ENCODE measurements at regions not wholly inside any gene's neighbourhood (a gene's known extent, or its start where the extent isn't known, plus 50 kb on each side); places are given as distances from the start of the nearest gene placed in this dataset.

DNA sequence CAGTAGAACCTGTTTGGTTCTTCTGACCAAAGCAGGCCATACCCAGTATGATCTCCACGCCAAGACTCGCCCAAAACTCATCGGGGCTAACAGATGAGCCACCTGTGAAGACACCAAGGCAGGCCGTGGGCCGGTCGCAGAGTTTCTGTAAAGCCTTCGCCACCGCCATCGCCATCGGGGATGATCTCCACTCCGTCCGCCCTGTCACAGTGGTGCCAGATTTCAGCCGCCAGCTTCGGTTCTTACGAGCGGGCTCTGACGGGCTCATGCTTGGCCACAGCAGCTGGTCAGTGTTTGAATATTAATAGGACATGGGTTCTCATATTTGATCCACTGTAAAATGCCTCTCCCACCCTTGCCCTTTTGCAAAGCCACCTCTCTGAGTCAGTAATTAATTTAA, 113.2 kb upstream of the TMEM132D start:
- Histone ChIP-seq H3K4me1 (ENCODE audit: insufficient read depth) (no peaks in the 10 kb centered on the region), H3K4me2 (no peak overlapping the region), H3K27ac (no peak overlapping the region), H3K27me3 (peaks cover 12% of the 10 kb centered on the region), H3K4me3 (no peak overlapping the region), H4K20me1 (ENCODE audit: insufficient read depth, poor library complexity, severe bottlenecking) (no peaks in the 10 kb centered on the region), H3K79me2 (no peaks in the 10 kb centered on the region), H2AFZ (no peak overlapping the region), H3K9me3 (ENCODE audit: low read depth) (no peaks in the 10 kb centered on the region), H3K36me3 (replicated peaks; ENCODE audit: insufficient read depth, low read depth) (no peaks in the 10 kb centered on the region), H3K9me2 (replicated peaks; ENCODE audit: insufficient read depth) (no peaks in the 10 kb centered on the region)
- 95% methylated on average over 17 of the region's 17 CpGs for WGBS (ENCODE audit: low lambda C conversion rate, missing lambda C conversion rate)
- DNase-seq (ENCODE audit: low spot score): no peak
- TF ChIP-seq EZH2 (IDR thresholded peaks at IDR 0.05; ENCODE audit: borderline replicate concordance) (no peak), EZH2phosphoT487 (IDR thresholded peaks at IDR 0.05; ENCODE audit: low read depth, severe bottlenecking, unreplicated experiment) (no peak)
- TF ChIP-seq, protein P1, sequence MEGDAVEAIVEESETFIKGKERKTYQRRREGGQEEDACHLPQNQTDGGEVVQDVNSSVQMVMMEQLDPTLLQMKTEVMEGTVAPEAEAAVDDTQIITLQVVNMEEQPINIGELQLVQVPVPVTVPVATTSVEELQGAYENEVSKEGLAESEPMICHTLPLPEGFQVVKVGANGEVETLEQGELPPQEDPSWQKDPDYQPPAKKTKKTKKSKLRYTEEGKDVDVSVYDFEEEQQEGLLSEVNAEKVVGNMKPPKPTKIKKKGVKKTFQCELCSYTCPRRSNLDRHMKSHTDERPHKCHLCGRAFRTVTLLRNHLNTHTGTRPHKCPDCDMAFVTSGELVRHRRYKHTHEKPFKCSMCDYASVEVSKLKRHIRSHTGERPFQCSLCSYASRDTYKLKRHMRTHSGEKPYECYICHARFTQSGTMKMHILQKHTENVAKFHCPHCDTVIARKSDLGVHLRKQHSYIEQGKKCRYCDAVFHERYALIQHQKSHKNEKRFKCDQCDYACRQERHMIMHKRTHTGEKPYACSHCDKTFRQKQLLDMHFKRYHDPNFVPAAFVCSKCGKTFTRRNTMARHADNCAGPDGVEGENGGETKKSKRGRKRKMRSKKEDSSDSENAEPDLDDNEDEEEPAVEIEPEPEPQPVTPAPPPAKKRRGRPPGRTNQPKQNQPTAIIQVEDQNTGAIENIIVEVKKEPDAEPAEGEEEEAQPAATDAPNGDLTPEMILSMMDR (IDR thresholded peaks at IDR 0.05; ENCODE audit: poor library complexity): no peak

DNA sequence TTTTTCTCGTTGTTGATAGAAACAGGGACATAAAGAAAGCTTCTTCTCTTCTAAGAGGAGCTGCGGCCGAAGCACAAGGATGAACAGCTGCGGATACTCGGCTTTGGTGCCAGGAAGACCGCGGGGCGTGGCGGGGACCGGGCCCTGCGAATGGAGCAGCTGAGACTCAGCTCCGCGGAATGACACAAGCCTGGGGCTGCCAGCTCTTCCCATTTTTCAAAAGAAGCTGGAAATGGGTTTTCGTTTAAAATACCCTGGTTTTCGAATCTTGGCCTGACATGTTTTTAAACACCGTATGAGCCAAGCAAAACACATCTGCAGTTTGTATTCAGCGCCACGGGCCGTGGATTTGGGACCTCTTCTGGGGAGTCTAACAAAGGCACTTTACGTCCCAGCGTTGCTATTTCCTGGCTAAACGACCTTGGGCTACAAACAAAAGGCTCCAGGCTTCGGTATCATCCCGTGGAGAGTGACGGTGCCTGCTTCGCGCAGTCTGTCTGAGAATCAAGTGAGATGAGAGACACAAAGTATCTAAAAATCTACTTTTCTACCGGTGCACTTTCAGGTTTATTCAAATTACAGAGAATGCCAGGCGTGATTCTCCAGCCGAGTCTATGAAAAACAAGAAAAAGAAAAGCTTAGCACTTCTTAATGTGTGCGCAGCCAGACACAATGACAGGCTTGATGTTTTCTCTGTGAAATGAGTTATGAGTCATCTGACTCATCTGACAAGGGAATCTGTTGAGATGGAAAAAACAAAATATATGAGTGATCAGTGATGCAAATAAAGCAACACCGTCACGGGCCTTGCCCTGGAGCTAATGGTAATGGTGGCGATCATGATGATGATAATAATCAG, 114.0 kb upstream of the TMEM132D start:
- peaks cover 8% of the 10 kb centered on the region for H3K27me3 ChIP-seq

DNA sequence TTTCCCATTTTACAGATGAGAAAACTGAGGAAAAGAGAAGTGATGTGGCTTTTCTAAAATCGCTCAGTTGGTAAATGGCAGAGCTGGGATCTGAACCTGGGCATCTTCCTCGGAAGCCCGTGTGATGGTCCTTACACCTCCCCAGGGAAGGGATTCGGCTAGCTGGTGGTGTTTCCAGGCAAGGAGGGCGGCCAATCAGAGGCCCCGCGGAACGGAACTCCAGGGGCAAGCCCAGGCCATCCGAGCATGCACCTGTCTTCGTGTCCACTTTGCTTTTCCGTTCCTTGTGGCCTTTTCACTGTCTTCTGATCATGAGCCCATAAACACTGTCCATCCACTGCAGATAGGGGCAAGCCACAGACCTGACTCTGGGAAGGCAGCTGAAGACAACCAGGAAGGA, 114.8 kb upstream of the TMEM132D start:
- no peaks in the 10 kb centered on the region for H3K79me2 ChIP-seq
- H3K4me2 ChIP-seq: no peak overlapping the region
- H3K4me1 ChIP-seq (ENCODE audit: insufficient read depth): no peaks in the 10 kb centered on the region
- no peak overlapping the region for H3K4me3 ChIP-seq
- H2AFZ ChIP-seq: no peak overlapping the region
- no peaks in the 10 kb centered on the region for H3K36me3 ChIP-seq (replicated peaks; ENCODE audit: insufficient read depth, low read depth)
- WGBS (ENCODE audit: low lambda C conversion rate, missing lambda C conversion rate): 96% methylated on average over 11 of the region's 11 CpGs
- TF ChIP-seq, protein P1 (IDR thresholded peaks at IDR 0.05; ENCODE audit: poor library complexity): no peak
- TF ChIP-seq EZH2phosphoT487 (IDR thresholded peaks at IDR 0.05; ENCODE audit: low read depth, severe bottlenecking, unreplicated experiment): no peak
- no peak for TF ChIP-seq EZH2 (IDR thresholded peaks at IDR 0.05; ENCODE audit: borderline replicate concordance)
- DNase-seq (ENCODE audit: low spot score): no peak
- no peaks in the 10 kb centered on the region for H4K20me1 ChIP-seq (ENCODE audit: insufficient read depth, poor library complexity, severe bottlenecking)
- H3K27me3 ChIP-seq: peaks cover 2% of the 10 kb centered on the region
- H3K9me2 ChIP-seq (replicated peaks; ENCODE audit: insufficient read depth): no peaks in the 10 kb centered on the region
- no peak overlapping the region for H3K27ac ChIP-seq
- H3K9me3 ChIP-seq (ENCODE audit: low read depth): no peaks in the 10 kb centered on the region

More for the DNA sequence above, 114.0 kb upstream of the TMEM132D start:
- 61% methylated on average over 34 of the region's 34 CpGs for WGBS (ENCODE audit: low lambda C conversion rate, missing lambda C conversion rate)
- H4K20me1 ChIP-seq (ENCODE audit: insufficient read depth, poor library complexity, severe bottlenecking): no peaks in the 10 kb centered on the region
- TF ChIP-seq EZH2phosphoT487 (IDR thresholded peaks at IDR 0.05; ENCODE audit: low read depth, severe bottlenecking, unreplicated experiment) (no peak), EZH2 (IDR thresholded peaks at IDR 0.05; ENCODE audit: borderline replicate concordance) (no peak)
- TF ChIP-seq, protein P1 (IDR thresholded peaks at IDR 0.05; ENCODE audit: poor library complexity): no peak
- H3K79me2 ChIP-seq: no peaks in the 10 kb centered on the region
- H3K4me2 ChIP-seq: peak overlapping the region; percentile 53
- H3K9me3 ChIP-seq (ENCODE audit: low read depth): no peaks in the 10 kb centered on the region
- no peak overlapping the region for H2AFZ ChIP-seq
- no peaks in the 10 kb centered on the region for H3K9me2 ChIP-seq (replicated peaks; ENCODE audit: insufficient read depth)
- H3K4me3 ChIP-seq: no peak overlapping the region
- no peaks in the 10 kb centered on the region for H3K4me1 ChIP-seq (ENCODE audit: insufficient read depth)
- DNase-seq (ENCODE audit: low spot score): no peak
- H3K36me3 ChIP-seq (replicated peaks; ENCODE audit: insufficient read depth, low read depth): no peaks in the 10 kb centered on the region
- no peak overlapping the region for H3K27ac ChIP-seq

Measured in hepatocyte (in vitro differentiated cells).